ENCODE measurements at regions not wholly inside any gene's neighbourhood (a gene's known extent, or its start where the extent isn't known, plus 50 kb on each side); places are given as distances from the start of the nearest gene placed in this dataset.

DNA sequence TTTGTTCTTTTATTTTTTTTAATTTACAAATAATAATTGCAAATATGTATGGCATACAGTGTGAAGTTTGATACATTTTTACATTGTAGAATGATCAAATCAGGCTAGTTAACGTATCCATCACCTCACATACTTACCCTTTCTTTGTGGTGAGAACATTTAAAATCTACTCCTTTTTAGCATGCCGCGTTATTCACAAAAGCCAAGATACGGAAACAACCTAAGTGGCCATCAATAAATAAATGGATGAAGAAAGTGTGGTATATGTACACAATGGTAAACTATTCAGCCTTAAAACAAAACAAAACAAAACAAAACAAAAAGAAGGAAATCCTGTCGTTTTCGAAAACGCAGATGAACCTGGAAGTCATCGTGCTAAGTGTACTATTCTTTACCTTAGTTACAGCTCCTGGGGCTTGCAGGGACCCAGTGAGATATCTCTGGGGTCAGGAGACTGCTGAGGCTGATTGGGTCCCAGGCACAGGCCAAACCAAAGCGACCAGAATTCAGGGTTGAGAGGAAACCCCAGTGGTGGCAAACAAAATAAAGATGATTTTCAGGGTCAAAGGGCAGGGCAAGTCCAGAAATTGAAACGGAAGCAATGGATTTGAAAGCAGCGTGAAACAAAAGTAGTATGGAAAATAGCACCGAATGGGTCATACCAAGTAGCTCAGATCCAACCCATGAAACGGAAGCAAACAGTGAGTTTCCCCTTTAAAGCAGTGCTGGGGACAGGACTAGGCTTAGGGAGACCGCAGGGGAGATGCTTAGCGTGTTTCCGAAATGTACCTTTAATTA, 188.2 kb downstream of the PLPP3 start:
- no peak for DNase-seq (ENCODE audit: low spot score)

DNA sequence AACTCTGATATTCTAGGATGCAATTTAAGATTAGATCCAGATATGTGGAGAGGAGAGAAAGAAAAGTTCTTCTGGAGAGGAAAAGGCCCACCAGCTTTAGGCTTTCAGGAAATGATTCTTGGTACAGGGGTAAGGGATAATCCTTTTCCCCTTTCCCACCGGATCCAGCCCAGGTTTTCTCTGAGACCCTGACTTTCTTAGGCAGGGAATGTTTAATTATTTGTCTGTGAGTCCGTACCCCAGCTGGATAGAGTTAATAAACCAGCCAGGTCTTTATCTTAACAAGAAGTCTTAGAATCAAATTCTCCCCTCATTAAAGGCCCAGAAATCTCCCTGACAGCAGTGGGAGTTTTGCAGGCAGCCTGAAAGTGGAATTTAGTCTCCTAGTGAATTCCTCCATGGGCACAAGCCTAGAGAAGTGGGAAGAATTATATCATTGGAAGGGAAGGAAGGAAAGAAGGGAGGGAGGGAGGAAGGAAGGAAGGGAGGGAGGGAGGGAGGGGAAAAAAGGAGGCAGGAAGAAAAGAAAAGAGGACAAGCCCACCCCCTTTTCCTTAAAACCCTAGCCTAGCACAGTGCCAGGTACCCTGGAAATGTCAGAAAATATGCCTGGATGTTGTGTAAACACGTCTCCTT, 189.0 kb downstream of the PLPP3 start:
- DNase-seq (ENCODE audit: low spot score) = no peak

DNA sequence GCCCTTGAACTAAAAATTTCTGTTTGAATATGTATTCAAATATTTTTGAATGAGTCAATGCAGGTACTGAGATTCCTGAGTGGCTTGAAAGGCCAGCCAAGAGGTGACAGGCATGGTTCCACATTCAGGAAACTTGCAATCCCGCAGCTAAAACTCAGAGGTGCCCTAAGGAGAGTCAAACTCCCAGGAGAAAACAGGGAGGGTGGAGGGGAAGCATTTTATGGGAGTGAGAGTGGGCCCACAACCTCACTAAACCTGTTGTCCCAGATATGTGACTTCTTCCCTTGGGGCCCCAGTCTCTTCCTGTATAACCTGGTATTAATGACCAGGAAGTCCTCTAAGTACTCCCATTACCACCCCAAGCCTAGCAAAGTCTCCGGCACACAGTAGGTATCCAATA, 189.6 kb downstream of the PLPP3 start:
- no peak for DNase-seq (ENCODE audit: low spot score)

DNA sequence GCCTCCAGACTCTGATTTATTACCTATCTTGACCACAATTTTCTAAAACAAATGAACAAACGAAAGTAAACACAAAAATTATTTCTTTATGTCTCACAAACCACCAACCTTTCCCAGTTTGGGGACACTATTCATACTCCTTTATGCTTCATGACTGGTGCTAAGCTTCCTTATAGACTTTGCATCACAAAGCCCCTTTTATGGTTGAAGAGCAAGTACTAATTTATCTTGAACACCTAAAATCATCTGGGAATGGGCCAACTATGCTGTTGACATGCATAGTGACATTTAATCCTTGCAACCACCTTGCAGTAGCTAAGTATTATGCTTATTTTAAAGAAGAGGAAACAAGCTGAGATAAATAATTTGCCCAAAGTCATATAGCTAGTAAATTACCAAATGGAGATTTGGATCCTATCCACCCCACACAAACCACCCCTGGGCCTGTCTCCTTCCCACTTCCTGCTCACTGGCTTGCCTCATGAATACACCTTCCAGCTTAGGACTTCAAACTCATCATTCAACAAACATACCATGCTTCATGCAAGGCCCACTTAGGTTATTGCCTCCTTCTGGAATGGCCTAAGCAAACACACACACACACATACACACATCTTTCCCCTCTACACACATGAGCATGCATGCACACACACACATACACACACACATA, 192.2 kb downstream of the PLPP3 start:
- DNase-seq (ENCODE audit: low spot score) = no peak

DNA sequence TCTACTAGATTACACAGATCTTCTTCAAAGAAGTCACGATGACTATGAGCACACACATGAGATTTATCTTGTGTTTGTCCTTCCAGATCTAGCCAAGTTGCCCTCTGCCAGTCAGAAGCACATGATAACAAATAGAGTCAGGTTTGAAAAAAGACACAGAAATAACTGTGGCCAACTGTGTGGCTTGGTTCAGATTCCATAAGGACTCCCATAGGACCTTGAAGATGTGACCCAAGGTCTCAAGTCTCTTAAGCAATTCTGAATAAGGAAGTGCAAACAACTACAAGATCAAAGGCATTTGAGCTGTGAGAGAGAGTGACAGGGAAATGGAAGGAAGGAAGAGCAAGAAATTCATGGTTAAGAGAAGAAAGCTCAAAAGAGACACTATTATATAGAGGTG, 194.0 kb downstream of the PLPP3 start:
- DNase-seq (ENCODE audit: low spot score) = no peak

DNA sequence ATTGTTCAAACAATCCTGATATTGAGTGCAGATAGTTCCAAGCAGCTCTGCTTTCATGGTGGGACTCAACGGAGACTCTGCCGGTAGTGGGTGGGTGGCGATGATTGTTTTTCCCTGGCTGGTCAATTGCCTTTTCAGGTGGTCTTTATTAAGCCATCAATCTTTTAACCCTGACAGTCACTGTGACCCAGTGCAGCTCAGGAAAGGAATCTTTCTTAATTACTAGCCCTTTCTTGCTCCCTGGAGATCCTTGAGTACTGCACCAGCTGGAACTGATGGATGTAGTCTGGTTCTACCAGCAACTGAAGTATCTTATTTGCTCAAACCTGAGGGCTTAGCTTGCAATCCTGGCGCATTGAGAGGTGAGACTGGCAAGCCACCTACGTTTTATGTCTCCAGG, 196.4 kb downstream of the PLPP3 start:
- no peak for DNase-seq (ENCODE audit: low spot score)

DNA sequence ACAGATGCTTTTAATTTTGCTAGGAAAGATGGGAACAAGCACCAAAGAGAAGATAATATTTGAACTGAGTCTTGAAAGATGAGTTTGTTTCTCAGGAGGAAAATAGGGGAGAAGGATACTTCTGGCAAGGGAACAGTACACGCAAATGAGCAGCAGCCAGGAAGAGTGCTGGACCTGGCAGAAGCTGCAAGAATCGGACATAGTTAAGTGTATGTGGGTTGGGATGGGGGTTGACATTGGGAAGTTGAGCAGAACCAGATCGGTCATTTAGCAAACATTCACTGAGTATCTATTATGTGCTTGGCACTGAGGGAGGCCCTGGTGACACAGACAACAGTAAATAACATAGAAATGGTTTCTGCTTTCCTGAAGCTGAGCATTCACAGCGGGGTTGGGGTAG, 198.8 kb downstream of the PLPP3 start:
- DNase-seq (ENCODE audit: low spot score) = no peak

DNA sequence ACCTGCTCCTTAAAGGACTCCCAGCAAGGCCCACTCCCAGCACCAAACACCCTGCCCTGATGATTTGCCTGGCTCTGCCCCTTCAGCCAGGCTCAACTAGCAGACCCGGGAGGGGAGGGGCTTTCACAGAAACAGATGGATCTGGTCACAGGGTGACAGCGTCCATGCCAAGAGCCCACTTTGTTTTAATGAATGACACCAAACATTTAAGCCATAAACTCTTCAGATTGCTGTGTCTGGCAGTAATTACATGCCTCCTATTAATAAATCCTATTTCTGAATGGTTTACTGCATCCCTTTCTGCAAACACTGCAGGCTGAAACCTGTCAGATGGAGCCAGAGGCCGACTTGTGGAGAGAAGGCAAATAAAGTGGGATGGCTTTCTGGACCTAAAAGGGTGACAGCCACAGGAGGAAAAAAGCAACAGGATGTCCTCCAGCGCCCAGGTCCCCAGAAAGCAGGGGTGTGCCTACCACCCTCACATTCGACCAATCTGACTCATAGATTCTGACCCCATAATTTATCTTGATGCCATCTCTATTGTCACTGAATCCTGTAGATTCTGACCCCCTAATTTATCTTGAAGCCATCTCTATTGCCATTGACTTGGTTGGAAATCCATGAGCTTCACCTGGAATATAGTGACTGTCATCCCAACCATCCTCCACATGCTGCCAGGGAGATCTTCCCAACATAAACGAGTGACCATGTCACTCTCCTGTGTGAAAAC, 200.9 kb downstream of the PLPP3 start:
- DNase-seq (ENCODE audit: low spot score) = no peak

DNA sequence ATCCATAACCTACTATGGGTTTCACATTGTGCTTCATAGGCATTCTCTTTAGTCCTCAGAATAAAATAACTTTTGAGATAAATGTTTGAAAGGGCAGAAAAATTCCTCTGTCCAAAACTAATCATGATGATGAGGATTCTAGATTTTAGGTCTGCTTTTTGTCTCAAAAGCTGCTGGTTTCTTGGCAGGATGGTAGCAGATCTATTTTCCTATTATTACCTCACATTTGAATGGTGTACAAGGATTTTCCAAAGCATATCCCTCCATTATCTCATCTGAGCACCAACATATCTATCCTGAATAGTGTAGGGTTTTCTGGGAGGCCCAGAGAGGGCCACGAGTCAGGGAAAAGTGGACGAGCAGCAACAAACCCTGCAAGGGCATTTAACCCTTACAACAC, 201.9 kb downstream of the PLPP3 start:
- DNase-seq (ENCODE audit: low spot score) = no peak

DNA sequence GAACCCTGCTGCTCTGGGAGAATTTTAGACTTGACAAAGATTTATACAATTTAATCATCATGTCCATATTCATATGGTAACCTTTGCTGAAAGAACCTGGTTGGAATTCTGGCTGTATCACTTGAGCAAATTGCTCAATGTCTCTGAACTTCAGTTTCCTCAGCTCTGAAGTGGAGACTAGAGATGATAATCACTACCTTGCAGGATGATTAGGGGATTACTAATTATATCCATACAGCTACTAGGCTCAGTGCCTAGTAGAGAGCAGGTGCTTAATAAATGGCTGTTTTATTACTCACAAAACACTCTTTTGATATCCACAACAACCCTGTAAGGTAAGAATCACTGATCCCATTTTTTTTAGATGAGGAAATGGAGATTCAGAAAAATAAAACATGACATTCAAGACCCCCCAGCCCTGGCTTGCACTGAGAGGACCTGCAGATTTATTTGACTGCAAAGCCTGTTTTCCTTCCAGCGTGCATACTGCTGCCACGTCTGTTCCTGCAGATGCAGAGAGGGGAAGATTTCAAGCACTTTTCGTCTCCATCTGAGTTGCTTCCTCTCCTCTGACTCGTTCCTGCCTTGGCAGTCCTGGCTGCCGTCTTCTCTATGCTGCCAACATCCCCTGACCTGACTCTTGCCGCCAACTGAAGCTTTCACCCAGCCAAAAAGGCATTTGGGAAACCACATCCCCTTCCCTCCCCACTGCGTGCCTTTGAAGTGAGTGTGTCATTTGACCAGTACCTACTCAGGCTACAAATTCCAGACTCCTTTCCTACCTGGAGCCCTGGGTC, 203.0 kb downstream of the PLPP3 start:
- peak; percentile 75 for DNase-seq (ENCODE audit: low spot score)

DNA sequence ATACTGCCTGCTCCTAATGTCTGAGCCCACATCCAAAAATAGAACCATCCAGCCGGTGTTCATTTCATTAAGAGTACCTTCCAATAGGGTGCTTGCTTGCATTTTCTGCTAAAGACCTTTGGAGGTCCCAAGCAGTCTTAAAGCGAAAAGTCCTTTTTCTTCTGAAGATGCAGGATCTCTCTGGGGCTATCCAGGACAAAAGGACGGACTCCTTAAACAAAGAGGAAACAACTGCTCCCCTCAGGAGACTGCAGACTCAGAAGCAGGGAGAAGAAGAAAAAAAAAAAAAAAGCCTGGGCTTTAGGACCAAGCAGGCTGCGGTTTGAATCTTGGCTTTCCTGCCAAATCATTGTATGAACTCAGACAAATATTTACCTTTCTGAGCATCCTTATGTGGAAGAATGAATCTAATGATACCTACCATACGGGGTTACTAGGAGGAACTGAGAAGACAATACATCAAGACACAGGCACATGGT, 204.0 kb downstream of the PLPP3 start:
- no peak for DNase-seq (ENCODE audit: low spot score)

DNA sequence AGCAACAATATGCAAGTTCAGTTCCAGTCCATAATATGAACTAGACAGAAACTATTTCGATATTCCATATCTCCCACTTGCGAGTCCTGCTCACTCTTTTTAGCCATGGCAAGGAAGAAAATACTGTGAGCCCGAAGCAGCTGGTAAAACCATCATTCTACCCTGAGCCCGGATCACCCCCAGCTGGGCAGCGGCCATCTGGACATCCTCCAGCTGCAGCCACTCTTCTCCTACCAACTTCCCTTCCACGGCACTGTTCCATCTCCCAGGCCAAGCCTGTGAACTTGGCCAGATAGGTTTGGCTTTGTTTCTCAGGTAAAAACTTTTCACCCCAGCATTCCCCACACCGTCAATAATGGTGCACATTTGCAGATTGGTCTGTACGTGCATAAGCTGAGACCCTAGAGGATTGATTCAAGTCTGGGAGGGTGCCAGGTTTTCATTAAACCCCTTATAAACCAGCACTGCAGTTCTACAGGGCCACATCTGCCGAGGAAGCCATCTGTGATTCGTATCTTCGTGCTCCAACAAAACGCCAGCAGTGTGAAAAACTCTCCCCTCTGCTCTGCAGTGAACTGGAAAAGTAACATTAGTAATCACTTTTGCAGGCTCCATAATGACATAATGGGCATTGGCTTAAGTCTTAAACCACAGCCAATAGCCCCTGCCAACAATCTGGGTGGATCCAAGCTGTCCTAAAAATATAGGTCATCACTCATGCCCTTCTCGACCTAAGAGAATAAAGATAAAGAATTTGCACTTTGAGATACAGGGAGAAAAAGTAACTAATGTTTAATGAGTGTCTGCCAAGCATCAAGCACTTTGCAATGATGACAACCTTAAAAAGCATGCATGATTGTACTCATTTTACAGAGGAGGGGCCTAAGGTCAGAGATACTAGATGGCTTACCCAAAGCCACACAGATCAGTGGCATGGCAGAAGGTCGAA, 205.1 kb downstream of the PLPP3 start:
- peak; percentile 57 for DNase-seq (ENCODE audit: low spot score)

DNA sequence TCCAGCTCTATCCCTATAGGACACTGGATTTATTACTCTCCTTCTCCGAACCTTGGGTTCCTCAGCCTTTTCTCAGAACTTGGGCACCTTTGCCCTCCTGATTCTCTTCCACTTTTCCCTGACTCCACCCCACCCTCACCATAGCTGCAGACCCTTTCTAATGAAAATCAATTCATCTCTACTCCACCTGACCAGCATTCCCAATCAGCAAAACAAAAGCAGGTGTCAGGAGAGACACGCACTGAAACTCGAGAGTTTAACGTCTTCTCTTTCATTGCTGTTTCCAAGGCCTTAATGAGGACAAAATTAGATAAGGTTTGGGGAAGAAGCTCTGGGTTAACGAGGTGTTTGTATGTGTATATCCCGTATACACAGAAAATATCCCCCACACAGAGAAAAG, 208.8 kb downstream of the PLPP3 start:
- no peak for DNase-seq (ENCODE audit: low spot score)

DNA sequence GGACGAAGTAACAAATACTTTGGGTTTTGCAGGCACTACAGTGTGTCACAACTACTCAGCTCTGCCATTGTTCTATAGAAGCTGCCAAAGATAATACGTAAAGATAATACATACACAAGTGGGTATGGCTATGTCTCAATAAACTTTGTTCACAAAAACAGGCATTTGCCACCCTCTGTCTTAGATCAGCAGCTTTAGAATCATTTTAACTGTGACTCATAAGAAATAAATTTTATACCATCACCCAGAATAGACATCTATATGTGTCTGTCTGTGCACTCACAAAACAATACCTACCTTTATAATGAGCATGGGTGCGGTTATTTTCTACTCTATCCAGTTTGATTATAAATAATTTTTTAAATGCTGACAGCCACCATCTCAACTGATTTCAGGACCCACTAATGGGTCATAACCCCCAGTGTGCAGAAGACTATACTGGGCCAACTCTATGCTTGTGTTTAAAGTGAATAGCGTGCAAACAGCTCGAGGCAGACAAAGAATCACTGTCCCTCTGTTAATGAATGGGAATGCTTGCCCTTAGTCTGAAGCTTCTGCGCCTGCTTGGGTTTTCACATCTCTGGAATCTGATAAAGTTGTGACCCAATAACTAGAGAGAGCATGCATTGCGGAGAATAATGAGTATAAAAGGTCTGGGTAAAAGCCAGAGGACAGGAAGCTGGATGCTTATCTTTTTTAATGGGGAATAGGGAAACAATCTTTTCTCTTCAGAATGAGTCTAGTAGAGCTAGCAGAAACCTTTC, 216.2 kb downstream of the PLPP3 start:
- no peak for DNase-seq (ENCODE audit: low spot score)

DNA sequence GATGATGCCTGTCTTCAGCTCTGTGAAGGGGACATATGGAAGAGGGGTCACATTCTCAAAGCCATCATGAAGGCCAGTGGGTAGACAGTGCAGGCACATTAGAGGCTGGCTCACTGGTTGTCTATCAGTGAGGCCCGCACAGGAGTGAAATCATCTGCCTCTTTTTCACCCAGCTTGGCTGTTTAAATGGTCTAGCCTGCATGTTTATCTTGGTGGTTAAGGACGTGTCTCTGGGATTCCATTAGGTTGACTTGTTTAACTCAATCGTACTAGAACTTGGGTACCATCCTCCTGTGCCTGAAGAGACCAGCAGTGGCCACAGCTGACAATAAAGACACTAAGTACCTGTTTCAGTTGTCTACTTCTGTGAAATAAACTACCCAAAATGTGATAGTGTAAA, 219.3 kb downstream of the PLPP3 start:
- DNase-seq (ENCODE audit: low spot score) = no peak

DNA sequence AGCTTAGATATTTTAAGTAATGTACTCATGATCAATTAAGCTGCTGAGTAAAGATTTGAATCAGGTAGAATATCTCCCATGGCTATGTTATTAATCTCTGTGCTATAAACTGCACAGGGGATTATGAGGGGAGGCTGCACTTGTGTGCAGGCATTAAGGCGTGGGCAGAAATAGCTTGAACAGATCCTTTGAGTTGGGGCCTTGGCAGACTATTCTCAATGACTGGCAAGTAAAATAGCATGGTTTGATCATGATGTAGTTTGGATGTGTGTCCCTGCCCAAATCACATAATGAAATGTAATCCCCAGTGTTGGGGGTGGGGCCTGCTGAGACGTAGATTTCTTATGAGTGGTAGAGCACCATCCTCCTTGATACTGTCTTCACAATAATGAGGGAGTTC, 220.3 kb downstream of the PLPP3 start:
- no peak for DNase-seq (ENCODE audit: low spot score)

DNA sequence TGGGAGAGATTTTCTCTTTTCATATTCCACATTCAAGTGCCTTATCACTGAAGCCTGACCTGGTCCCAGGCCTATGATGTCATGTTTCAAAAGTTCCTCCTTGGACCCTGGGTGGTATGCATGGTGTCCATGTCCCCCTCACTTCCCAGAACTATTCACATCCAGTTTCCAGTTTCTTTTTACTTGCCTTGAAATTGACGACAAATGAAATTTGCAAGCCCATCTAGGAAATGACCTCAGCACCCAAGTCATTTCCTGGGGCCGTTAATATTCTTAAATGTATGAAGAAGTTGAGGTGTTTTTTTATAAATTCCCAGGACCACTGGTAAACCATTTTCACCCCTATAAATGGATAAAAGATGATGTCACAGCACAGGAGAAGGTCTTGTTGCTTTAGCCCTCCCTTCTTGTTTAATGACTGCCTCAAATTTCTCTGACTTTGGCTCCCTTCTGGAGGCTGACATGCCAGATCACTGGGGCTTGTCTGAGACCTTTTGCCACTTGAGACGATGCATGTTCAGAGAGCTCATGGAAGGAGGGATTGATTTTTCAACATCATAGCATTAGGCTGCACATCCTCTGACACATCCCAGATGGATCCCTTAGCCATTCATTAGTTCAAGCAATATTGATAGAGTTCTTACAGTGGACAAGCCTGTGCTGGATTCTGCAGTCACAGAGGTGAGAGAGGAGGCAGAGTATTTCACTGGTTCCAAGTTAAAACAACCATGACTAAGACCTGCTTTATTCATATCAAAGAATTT, 221.3 kb downstream of the PLPP3 start:
- no peak for DNase-seq (ENCODE audit: low spot score)

DNA sequence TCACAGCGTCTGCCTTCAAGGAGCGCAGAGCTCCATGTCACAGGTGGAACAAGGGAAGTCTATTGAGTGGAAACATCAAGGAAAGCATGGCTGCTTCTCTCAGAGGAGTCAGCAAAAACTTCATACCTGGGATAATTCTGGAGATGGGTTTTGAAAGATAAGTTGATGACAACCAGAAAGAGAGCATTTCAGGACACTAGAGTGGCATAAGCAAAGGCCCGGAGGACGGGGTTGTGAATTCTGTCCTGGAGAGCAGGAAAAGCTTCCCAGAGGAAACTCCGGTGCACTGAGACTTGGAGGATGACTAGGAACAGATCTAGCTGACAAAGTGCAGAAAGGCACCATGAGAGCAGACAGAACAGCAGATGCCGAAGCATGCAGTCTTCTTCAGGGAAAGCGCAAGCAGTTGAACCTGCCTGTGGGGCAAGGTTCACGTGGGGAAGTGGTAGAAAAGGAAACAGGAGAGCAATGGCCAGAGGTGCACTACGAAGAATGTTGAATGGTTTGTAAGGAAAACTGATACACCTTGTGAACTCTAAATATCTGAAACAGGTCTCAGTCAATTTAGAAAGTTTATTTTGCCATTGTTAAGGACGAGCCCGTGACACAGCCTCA, 222.9 kb downstream of the PLPP3 start:
- DNase-seq (ENCODE audit: low spot score) = no peak

DNA sequence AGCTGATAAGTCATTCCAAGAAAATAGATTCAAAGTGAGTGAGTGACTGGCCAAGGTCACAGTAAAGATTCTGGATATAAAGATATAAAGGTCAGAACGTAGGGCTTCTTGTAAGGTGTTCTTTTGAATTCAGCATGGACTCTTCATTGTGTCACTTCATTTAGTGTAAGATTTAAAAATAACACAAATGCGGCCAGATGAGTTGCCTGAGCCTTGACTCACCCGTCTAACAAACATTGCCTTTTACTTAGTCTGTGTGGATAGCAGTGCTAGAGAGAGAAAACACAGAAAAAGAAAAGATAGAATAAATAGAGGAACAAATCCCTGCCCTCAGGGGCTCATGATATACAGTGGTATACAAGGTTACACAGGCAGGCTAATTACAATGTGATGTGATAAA, 223.4 kb downstream of the PLPP3 start:
- DNase-seq (ENCODE audit: low spot score) = no peak
